ENCODE measurements at regions not wholly inside any gene's neighbourhood (a gene's known extent, or its start where the extent isn't known, plus 50 kb on each side); places are given as distances from the start of the nearest gene placed in this dataset.

DNA sequence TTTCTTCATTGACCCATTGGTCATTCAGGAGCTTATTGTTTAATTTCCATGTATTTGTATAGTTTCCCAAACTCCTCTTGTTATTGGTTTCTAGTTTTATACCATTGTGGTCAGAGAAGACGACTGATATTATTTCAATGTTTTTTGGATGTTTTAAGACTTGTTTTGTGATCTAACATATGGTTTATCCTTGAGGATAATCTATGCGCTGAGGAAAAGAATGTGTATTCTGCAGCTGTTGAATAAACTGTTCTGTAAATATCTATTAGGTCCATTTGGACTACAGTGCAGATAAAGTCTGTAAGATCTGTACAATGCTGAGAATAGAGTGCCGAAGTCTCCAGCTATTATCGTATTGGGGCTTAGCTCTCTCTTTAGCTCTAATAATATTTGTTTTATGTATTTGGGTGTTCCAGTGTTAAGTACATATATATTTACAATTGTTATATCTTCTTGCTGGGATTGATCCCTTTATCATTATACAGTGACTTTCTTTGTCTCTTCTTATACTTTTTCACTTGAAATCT is 223.3 kb upstream of the ZNF217 start:
- TF ChIP-seq, protein P1, sequence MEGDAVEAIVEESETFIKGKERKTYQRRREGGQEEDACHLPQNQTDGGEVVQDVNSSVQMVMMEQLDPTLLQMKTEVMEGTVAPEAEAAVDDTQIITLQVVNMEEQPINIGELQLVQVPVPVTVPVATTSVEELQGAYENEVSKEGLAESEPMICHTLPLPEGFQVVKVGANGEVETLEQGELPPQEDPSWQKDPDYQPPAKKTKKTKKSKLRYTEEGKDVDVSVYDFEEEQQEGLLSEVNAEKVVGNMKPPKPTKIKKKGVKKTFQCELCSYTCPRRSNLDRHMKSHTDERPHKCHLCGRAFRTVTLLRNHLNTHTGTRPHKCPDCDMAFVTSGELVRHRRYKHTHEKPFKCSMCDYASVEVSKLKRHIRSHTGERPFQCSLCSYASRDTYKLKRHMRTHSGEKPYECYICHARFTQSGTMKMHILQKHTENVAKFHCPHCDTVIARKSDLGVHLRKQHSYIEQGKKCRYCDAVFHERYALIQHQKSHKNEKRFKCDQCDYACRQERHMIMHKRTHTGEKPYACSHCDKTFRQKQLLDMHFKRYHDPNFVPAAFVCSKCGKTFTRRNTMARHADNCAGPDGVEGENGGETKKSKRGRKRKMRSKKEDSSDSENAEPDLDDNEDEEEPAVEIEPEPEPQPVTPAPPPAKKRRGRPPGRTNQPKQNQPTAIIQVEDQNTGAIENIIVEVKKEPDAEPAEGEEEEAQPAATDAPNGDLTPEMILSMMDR (IDR thresholded peaks at IDR 0.05), result no peak
- Histone ChIP-seq H3K4me3 (no peak overlapping the region), H3K4me1 (no peaks in the 10 kb centered on the region), H3K27me3 (no peaks in the 10 kb centered on the region), H3K36me3 (no peaks in the 10 kb centered on the region), H3K9me3 (peaks cover 0 to 13% of the 10 kb centered on the region in 2 donors), H3K27ac (no peak overlapping the region)
- intact Hi-C loops (cut with DNase I), result no loop called here
- no peak for DNase-seq (ENCODE audit: low spot score in 2 of 2)

DNA sequence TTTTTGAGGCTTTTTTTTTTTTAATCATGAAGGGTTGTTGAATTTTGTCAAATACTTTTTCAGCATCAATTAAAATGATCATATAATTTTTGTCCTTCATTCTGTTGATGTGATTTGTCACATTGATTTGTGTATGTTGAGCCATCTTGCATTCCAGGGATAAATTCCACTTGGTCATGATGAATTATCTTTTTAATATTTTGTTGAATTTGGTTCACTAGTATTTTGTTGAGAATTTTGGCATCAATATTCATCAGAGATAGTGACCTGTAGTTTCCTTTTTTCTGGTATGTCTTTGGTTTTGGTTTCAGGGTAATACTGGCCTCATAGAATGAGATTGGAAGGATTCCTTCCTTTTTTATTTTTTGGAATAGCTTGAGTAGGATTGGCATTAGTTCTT is 221.9 kb upstream of the ZNF217 start:
- no peaks in the 10 kb centered on the region for H3K36me3 ChIP-seq

GRCh38 chr20:53814060-53814459 is 220.4 kb upstream of the ZNF217 start:
- intact Hi-C loops (cut with DNase I), result no loop called here
- H3K27me3 ChIP-seq, result no peaks in the 10 kb centered on the region
- peaks cover 0 to 2% of the 10 kb centered on the region in 2 donors for H3K9me3 ChIP-seq
- H3K36me3 ChIP-seq, result no peaks in the 10 kb centered on the region
- no peak overlapping the region for H3K27ac ChIP-seq
- no peak overlapping the region for H3K4me3 ChIP-seq
- no peak for DNase-seq (ENCODE audit: low spot score in 2 of 2)
- TF ChIP-seq, protein P1 (IDR thresholded peaks at IDR 0.05), result no peak
- H3K4me1 ChIP-seq, result no peaks in the 10 kb centered on the region

More for the DNA sequence above, 221.9 kb upstream of the ZNF217 start:
- no peaks in the 10 kb centered on the region for H3K4me1 ChIP-seq
- no peak overlapping the region for H3K4me3 ChIP-seq
- H3K27ac ChIP-seq, result no peak overlapping the region
- H3K27me3 ChIP-seq, result no peaks in the 10 kb centered on the region
- DNase-seq (ENCODE audit: low spot score in 2 of 2), result no peak
- TF ChIP-seq, protein P1 (IDR thresholded peaks at IDR 0.05), result no peak
- intact Hi-C loops (cut with DNase I), result no loop called here
- H3K9me3 ChIP-seq, result peaks cover 0 to 13% of the 10 kb centered on the region in 2 donors

DNA sequence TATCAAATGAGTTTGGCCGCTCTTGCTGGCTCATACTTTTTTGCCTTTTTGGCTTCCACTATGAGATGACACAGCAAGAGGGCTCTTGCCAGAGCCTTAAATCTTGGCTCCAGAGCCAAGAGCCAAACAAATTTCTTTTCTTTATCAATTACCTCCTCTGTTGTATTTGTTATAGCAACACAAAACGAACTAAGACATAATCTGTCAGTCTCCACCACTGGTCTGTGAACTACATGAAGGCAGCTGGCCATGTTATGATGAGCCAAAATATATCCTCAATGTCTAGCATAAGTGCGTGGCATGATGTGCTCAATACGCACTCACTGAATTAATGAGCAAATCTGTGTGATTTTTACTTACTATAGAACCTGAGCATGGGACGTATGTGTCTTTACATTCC is 220.0 kb upstream of the ZNF217 start:
- Histone ChIP-seq H3K9me3 (no peaks in the 10 kb centered on the region), H3K36me3 (no peaks in the 10 kb centered on the region), H3K4me1 (no peaks in the 10 kb centered on the region), H3K4me3 (no peak overlapping the region), H3K27ac (no peak overlapping the region), H3K27me3 (no peaks in the 10 kb centered on the region)
- no peak for DNase-seq (ENCODE audit: low spot score in 2 of 2)
- intact Hi-C loops (cut with DNase I), result no loop called here
- TF ChIP-seq, protein P1 (IDR thresholded peaks at IDR 0.05), result no peak

GRCh38 chr20:53811577-53811976 is 217.9 kb upstream of the ZNF217 start:
- TF ChIP-seq, protein P1 (IDR thresholded peaks at IDR 0.05), result no peak
- Histone ChIP-seq H3K36me3 (no peaks in the 10 kb centered on the region), H3K27ac (no peak overlapping the region), H3K4me3 (no peak overlapping the region), H3K9me3 (no peaks in the 10 kb centered on the region), H3K4me1 (no peaks in the 10 kb centered on the region), H3K27me3 (no peaks in the 10 kb centered on the region)
- no peak for DNase-seq (ENCODE audit: low spot score in 2 of 2)
- intact Hi-C loops (cut with DNase I), result no loop called here

Measured in ascending aorta (tissue), 2 donors.